ENCODE measurements at regions not wholly inside any gene's neighbourhood (a gene's known extent, or its start where the extent isn't known, plus 50 kb on each side); places are given as distances from the start of the nearest gene placed in this dataset.
"Not testable (repeated sequence)": the region's sequence is repeated elsewhere in the genome, so short reads cannot be mapped to it uniquely, and the experiment has no call there.

DNA sequence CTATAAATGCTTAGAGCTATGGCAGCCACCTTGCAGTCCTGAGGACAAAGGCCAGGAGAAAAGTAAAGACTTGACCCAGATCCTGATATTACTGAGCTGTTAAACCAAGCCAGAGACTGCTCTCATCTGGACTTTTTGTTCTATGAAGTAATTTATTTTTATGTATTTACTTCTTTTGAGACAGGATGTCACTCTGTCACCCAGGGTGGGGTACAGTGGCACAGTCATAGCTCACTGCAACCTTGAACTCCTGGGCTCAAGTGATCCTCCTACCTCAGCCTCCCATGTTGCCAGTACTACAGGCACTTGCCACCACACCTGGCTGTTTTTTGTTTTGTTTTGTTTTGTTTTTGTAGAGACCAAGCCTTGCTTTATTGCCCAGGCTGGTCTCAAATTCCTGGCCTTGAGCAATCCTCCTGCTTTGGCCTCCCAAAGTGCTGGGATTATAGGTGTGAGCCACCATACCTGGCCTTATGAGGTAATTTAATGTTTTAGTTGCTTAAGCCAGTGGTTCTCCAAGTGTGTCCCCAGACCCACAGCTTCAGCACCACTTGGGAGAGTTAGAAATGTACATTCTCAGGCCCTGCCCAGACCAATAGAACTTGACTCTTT is 112.1 kb downstream of the COPRS start:
- DNase-seq = no peak

- no peak for DNase-seq
Measured at GRCh38 chr17:31745964-31746600, 113.0 kb downstream of the COPRS start.

- DNase-seq = no peak
Measured at GRCh38 chr17:31744511-31744951, 114.5 kb downstream of the COPRS start.

DNA sequence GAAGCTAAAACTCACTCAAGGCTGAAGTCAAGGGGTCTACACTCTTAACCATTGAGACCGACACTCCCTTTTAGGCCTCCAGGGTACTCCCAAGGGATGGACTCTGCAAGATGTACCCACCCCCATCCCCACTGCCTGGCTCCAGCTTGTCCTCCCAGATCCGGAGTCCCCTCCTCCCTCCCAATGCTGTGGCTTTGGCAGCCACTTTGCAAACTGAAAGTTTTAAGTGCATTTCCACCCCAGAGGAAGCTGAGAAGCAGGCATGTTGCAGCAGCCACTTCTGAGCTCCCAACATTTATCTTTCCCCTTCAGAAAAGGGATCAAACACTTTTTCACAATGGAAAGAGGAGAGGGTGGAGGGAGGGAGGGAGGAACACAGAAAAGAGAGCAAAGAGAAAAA is 115.2 kb downstream of the COPRS start:
- DNase-seq = no peak

GRCh38 chr17:31741371-31741770 is 117.7 kb downstream of the COPRS start:
- no peak for DNase-seq

- DNase-seq = no peak
Measured at GRCh38 chr17:31740611-31741082, 118.4 kb downstream of the COPRS start.

GRCh38 chr17:31738996-31739699 is 119.9 kb downstream of the COPRS start:
- no peak for DNase-seq

- no peak for DNase-seq
Measured at GRCh38 chr17:31738488-31738887, 120.6 kb downstream of the COPRS start.

DNA sequence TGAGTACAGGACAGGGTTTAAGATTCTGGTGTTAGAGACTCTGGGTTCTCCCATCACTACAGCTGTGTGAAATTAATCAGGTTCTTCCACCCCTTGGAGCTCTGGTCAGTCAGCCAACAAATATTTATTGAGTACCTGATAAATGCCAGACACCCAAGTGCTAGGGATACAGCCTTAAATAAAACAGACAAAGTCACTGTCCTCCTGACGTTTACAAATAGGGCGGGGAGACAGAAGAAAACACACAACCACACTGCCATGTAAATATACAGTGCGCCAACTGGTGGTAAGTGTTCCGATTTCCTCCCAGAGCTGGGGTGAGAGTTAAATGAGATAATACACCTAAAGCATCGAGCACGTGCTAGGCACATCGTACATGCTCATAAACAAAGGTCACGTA is 121.0 kb downstream of the COPRS start:
- no peak for DNase-seq

- DNase-seq = no peak
Measured at GRCh38 chr17:31736855-31737625, 122.0 kb downstream of the COPRS start.

DNA sequence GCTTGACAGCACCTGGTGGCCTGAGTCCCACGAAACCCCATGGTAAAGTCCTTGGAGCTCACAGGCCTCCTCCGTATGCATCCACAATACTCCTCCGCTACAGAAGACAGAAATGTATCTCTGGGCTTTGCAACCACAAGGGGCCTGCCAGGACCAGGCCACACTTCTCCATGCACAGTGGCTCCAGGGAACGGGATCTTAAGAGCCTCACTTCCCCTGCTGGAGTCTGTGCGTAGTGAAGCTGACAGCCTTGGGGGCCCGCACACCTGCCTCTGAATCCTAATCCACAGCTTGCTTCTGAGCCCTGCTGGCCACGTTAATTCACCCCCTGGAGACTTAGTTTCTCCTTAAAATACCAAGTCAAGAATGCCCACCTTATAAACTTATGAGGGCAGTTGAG is 125.7 kb downstream of the COPRS start:
- DNase-seq = no peak

DNA sequence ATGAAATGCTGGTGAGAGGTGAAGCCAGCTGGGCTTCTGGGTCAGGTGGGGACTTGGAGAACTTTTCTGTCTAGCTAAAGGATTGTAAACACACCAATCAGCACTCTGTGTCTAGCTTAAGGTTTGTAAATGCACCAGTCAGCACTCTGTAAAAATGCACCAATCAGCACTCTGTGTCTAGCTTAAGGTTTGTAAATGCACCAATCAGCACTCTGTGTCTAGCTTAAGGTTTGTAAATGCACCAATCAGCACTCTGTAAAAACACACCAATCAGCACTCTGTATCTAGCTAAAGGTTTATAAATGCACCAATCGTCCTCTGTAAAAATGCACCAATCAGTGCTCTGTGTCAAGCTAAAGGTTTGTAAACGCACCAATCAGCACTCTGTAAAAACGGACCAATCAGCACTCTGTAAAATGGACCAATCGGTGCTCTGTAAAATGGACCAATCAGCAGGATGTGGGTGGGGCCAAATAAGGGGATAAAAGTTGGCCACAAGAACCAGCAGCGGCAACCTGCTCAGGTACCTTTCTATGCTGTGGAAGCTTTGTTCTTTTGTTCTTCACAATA is 127.4 kb downstream of the COPRS start:
- DNase-seq = not testable (repeated sequence)

GRCh38 chr17:31731118-31731517 is 127.9 kb downstream of the COPRS start:
- no peak for DNase-seq

DNA sequence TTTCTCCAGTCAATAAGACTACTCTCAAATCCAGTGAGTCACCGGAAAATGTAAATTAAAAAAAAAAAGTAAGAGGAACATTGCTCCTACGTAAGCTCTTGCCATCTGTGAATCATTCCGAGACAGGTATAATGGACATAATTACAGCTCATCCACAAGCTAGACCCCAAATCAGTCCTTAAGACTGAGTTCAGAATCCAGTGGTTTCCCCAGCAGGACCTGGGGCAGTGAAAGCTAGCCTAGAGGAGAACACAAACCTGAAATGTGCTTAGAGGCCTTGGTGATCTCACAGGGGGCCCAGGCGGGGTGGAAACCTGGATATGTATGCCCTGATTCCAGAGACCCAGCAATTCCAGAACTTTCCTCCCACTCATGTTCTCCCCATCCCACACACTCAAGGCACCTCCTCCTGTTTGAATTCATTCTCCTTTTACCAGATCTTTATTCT is 132.0 kb downstream of the COPRS start:
- DNase-seq = no peak

DNA sequence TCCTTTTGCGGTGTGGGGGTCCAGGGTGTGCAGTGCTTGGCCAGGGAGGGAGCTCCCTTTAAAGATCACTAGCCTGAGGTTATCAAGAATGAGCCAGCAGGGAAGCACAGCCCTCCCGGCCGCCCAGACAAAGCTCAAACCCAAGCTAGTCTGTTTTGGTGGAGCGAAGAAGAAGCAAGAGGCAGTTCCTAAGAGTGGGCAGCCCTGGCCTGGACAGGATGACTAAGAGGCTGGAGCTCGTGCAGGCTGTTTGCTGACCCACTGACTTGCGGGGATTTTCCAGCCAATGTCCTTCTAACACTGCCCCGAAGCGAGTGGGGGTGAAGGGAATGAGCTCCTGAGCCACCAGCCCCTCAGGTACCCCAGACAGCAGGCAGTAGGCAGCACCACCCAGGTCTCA is 134.4 kb downstream of the COPRS start:
- no peak for DNase-seq

DNA sequence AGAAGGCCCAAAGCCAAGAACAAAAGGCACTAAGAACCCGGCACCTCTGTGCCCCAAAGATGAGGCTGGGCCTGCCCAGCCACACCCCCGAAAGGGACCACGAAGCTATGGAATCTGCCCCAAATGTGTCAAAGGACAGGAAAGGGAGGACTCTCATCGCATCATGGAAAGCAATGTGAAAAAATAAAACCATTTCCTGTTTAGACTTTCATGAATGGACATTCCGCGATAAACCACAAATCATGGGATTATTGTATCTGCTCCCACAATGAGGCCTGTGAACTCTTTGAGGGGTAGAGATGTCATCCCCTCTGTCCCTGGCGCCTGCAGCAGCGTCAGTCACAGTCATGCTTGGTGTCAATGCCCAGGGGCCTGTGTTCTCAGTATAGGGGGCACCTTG is 135.0 kb downstream of the COPRS start:
- no peak for DNase-seq

DNA sequence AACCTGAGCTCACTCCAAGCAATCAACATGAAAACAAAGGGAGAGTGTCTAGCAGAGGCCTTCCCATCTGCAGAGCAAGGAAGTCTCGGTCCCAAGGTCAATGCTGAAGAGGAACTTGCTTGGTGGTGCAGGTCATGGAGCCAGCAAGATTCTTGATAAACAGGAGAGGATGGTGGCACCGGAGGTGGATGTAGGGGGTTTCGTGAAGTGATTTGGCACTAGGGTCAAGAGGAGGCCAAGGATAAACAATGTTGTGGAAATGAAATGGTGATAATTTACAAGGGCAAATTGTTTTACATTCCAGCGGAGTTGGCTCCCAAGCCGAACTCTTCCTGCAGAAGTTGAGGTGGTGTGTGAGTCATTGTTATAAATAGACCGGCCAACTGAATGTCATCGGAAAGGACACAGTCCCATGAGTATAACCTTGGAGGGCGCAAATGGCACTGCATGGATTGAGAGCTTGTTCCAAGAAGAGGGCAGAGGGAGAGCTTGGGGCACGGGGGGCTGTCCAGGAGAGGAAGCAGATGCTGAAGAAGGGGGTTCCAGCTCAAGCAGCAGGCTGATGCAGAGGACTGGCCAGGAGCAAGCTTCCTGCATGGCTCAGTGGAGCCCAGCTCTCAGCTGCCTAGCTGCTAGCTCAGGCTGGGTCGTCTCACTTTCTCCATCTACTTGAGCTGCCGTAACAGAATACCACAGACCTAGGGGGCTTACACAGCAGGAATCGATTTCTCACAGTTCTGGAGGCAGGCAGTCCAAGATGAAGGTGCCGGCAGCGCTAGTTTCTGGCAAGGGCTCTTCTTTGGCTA is 136.6 kb downstream of the COPRS start:
- DNase-seq = no peak

- no peak for DNase-seq
Measured at GRCh38 chr17:31721291-31722025, 137.6 kb downstream of the COPRS start.

DNA sequence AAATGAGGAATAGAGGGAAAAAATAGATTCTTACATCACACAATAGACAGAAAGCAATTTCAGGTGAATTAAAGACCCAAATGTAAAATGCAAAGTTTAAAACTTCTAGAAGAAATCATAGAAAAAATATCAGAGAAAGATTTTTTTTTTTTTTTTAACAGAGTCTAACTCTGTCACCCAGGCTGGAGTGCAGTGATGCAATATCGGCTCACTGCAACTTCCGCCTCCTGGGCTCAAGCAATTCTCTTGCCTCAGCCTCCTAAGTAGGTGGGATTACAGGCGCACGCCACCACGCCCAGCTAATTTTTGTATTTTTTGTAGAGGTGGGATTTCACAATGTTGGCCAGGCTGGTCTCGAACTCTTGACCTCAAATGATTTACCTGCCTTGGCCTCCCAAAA is 141.8 kb downstream of the COPRS start:
- not testable (repeated sequence) for DNase-seq

DNA sequence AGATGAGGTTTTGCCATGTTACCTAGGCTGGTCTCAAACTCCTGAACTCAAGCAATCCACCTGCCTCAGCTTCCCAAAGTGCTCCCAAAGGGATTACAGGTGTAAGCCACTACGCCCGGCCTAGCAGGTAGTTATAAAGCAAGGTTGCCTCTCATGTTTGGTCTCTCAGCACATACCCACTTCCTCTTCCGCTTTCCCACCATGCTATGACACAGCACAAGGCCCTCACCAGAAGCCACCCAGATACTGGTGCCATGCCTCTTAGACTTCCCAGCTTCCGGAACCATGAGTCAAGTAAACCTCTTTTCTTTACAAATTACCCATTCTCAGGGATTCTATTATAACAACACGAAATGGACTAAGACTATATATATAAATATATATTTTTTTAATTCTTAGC is 143.6 kb downstream of the COPRS start:
- DNase-seq = no peak

DNA sequence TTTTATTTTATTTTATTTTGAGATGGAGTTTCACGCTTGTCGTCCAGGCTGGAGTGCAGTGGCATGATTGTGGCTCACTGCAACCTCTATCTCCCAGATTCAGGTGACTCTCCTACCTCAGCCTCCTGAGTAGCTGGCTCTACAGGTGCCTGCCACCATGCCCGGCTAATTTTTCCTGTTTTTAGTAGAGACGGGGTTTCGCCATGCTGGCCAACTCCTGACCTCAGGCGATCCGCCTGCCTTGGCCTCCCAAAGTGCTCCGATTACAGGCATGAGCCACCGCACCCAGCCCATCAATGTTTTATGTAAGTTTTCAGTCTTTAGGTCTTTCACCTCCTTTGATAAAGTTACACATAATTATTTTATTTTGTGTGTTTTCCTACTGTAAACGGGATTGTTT is 154.6 kb downstream of the COPRS start:
- DNase-seq = no peak

Data from AML-193 (cell line).